Progenitor cell of endocrine pancreas (in vitro differentiated cells): ENCODE measurements at regions not wholly inside any gene's neighbourhood (a gene's known extent, or its start where the extent isn't known, plus 50 kb on each side); places are given as distances from the start of the nearest gene placed in this dataset.

ENCODE experiments used
- DNase-seq: peaks from one replicate; pipeline ENCODE4 v3.0.0; 2021; ENCODE audit warnings: low spot score; ENCODE audit not compliant: unreplicated experiment
- H3K27ac Mint-ChIP-seq: 2 replicates; pipeline ENCODE4 v1.8.0; 2021; ENCODE audit warnings: mild to moderate bottlenecking, moderate library complexity, mixed read lengths
- H3K27me3 Mint-ChIP-seq: 2 replicates; pipeline ENCODE4 v1.8.0; 2021; ENCODE audit warnings: mixed read lengths
- H3K36me3 Mint-ChIP-seq: 2 replicates; pipeline ENCODE4 v1.8.0; 2022; ENCODE audit warnings: mixed read lengths; ENCODE audit not compliant: insufficient read depth
- H3K4me1 Mint-ChIP-seq: 2 replicates; pipeline ENCODE4 v1.8.0; 2021; ENCODE audit warnings: low read depth, mixed read lengths
- H3K4me3 Mint-ChIP-seq: 2 replicates; pipeline ENCODE4 v1.8.0; 2021; ENCODE audit warnings: low read depth, mild to moderate bottlenecking, moderate library complexity, mixed read lengths
- H3K9me3 Mint-ChIP-seq: 2 replicates; pipeline ENCODE4 v1.8.0; 2021; ENCODE audit warnings: low read depth, mixed read lengths
- CTCF ChIP-seq: fragments of 200-600 bp; sonication (generic); IDR thresholded peaks from one replicate; pipeline ENCODE4 v1.5.0; 2021; ENCODE audit warnings: antibody characterized with exemption, mild to moderate bottlenecking; ENCODE audit not compliant: unreplicated experiment

DNA sequence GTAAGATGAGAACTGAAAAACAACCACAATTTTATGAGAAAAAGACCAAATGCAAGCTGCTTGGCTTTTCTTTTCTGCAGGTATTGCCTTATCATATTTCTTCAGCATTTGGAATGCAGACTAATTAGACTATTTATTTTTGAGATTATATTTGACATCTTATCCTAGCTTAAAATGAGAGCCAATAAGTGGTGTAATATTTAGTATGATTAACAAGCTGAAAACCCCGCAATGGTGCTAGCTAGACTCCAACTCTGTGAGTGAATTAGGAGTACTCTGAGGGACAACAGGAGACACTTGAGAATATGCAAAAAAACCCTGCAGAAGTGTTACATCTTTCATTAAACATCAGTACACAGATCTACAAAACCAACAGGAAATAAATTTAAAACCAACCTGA is 180.3 kb upstream of the MEOX2 start:
- H3K36me3 Mint-ChIP-seq, result no peaks in the 10 kb centered on the region
- no peak for TF ChIP-seq CTCF
- H3K9me3 Mint-ChIP-seq, result no peaks in the 10 kb centered on the region
- H3K4me1 Mint-ChIP-seq, result no peaks in the 10 kb centered on the region
- H3K27me3 Mint-ChIP-seq, result no peaks in the 10 kb centered on the region
- DNase-seq, result no peak
- H3K27ac Mint-ChIP-seq, result no peak overlapping the region
- H3K4me3 Mint-ChIP-seq, result no peak overlapping the region

GRCh38 chr7:15864626-15864991 is 178.1 kb upstream of the MEOX2 start:
- Mint-ChIP-seq H3K4me3 (no peak overlapping the region), H3K27me3 (no peaks in the 10 kb centered on the region), H3K4me1 (no peaks in the 10 kb centered on the region), H3K9me3 (peaks cover under 1% of the 10 kb centered on the region), H3K36me3 (no peaks in the 10 kb centered on the region), H3K27ac (no peak overlapping the region)
- no peak for DNase-seq
- TF ChIP-seq CTCF, result no peak

DNA sequence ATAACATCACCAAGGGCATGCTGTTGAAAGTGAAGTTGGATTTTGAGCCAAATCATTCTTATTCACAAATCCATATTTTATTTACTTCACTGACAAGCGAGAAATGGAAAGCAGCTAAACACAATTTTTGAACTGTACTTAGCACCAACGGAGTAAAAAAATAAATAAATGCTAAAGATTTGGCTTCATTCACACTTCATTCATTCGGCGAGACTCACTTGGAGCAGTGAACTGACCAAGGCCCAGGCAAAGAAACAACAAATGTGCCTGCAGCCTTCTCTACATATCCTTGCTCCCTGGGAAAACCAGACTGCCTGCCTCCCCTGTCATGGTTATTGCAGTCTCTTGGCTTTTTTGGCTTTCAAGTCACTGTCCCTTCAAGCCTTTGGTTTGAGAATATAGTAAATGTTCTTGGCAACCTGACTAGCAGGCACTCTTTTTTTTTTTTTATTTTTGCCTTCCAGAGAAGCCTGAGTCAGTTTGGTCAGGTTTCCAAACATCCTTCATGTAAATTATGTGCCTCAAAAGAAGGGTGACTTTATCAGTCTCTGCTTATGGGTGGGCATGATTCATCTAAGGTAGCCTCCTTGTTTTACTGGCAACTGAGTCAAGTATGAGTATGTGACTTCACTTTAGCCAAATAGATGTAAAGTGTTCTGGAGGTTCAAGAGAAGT is 177.6 kb upstream of the MEOX2 start:
- DNase-seq, result no peak
- H3K4me3 Mint-ChIP-seq, result no peak overlapping the region
- H3K4me1 Mint-ChIP-seq, result no peaks in the 10 kb centered on the region
- H3K27ac Mint-ChIP-seq, result no peak overlapping the region
- no peaks in the 10 kb centered on the region for H3K36me3 Mint-ChIP-seq
- no peak for TF ChIP-seq CTCF
- H3K9me3 Mint-ChIP-seq, result peaks cover 4% of the 10 kb centered on the region
- H3K27me3 Mint-ChIP-seq, result no peaks in the 10 kb centered on the region

- H3K4me3 Mint-ChIP-seq, result no peak overlapping the region
- DNase-seq, result no peak
- H3K27me3 Mint-ChIP-seq, result no peaks in the 10 kb centered on the region
- TF ChIP-seq CTCF, result no peak
- no peak overlapping the region for H3K27ac Mint-ChIP-seq
- H3K36me3 Mint-ChIP-seq, result no peaks in the 10 kb centered on the region
- no peaks in the 10 kb centered on the region for H3K4me1 Mint-ChIP-seq
- H3K9me3 Mint-ChIP-seq, result peaks cover 4% of the 10 kb centered on the region
Measured at GRCh38 chr7:15862781-15863165, 176.3 kb upstream of the MEOX2 start.

- no peak for DNase-seq
- no peak overlapping the region for H3K27ac Mint-ChIP-seq
Measured at GRCh38 chr7:15862016-15862780, 175.7 kb upstream of the MEOX2 start.

More at GRCh38 chr7:15862016-15862780, 175.7 kb upstream of the MEOX2 start:
- Mint-ChIP-seq H3K4me1 (no peaks in the 10 kb centered on the region), H3K4me3 (no peak overlapping the region), H3K36me3 (no peaks in the 10 kb centered on the region), H3K9me3 (peaks cover 4% of the 10 kb centered on the region), H3K27me3 (no peaks in the 10 kb centered on the region)
- TF ChIP-seq CTCF, result no peak
